ENCODE measurements at regions not wholly inside any gene's neighbourhood (a gene's known extent, or its start where the extent isn't known, plus 50 kb on each side); places are given as distances from the start of the nearest gene placed in this dataset.

- H3K36me3 Mint-ChIP-seq (ENCODE audit: low read depth) = no peaks in the 10 kb centered on the region
- H3K27me3 Mint-ChIP-seq (ENCODE audit: low read depth) = no peaks in the 10 kb centered on the region
- DNase-seq (ENCODE audit: low spot score) = no peak
- H3K27ac Mint-ChIP-seq = no peak overlapping the region
- peaks cover 11% of the 10 kb centered on the region for H3K9me3 Mint-ChIP-seq
- intact Hi-C loops (cut with micrococcal nuclease) = no loop called here
- no peak overlapping the region for H3K4me3 Mint-ChIP-seq (ENCODE audit: low read depth)
- no peaks in the 10 kb centered on the region for H3K4me1 Mint-ChIP-seq (ENCODE audit: low read depth)
Observed at GRCh38 chr6:66435321-66435720, 728.3 kb upstream of the EYS start.

DNA sequence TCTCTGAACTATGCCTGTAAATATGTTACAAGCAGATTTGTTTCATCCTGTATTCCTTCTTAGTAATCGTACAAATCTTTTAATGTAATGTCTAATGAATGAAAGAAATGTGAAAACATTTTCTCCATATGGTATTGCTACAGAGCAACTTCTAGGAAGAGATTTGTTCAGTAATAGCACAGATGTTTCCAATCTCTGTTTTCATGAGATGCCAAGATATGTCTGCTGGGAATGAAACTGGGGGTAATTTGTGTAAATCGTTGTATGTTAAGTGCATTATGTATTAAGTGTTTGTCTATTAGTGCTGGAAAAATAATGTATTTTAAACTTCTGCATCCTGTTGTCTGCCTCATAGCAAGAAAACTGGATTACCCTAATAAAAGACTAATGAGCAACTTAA is 722.2 kb upstream of the EYS start:
- Mint-ChIP-seq H3K27ac (no peak overlapping the region), H3K4me1 (ENCODE audit: low read depth) (no peaks in the 10 kb centered on the region), H3K9me3 (peaks cover 18% of the 10 kb centered on the region), H3K36me3 (ENCODE audit: low read depth) (no peaks in the 10 kb centered on the region), H3K27me3 (ENCODE audit: low read depth) (no peaks in the 10 kb centered on the region), H3K4me3 (ENCODE audit: low read depth) (no peak overlapping the region)
- DNase-seq (ENCODE audit: low spot score) = no peak
- intact Hi-C loops (cut with micrococcal nuclease) = no loop called here

DNA sequence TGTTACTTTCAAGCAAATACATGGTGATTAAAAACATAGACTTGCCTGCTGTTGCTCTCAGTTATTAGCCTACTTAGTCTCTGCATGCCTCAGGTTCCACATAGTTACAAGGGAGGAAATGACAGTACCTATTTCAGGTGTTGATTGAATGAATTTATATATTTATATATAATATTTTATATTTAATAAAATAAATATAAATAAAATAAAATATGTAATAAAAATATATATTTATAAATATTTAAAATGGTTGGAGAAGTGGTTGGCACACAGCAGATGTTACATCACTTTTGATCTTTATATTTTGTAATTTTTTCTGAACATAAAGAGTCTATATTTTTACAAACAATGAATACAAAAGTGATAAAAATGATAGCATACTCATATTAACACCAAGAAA is 716.0 kb upstream of the EYS start:
- no peaks in the 10 kb centered on the region for H3K4me1 Mint-ChIP-seq (ENCODE audit: low read depth)
- H3K9me3 Mint-ChIP-seq = peaks cover 21% of the 10 kb centered on the region
- intact Hi-C loops (cut with micrococcal nuclease) = no loop called here
- no peaks in the 10 kb centered on the region for H3K36me3 Mint-ChIP-seq (ENCODE audit: low read depth)
- no peaks in the 10 kb centered on the region for H3K27me3 Mint-ChIP-seq (ENCODE audit: low read depth)
- no peak for DNase-seq (ENCODE audit: low spot score)
- H3K4me3 Mint-ChIP-seq (ENCODE audit: low read depth) = no peak overlapping the region
- H3K27ac Mint-ChIP-seq = no peak overlapping the region

DNA sequence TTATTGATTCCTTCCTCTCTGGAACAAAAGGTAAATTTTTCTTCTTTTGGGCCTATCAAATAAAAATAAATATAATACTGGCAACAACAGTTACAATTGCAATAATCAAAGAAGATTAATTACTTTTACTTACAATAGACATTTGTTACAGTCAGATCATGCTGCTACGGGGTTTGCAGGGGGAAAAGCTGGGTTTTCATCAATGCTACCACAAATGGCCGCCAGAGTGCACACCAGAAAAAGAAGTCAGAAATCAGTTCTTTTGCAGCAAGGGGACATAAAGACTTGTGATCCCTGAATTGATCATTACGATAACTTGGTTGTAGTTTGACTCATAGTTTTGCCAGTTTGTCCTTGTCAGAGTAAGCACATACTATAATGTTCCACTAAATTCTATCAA is 714.5 kb upstream of the EYS start:
- peaks cover 25% of the 10 kb centered on the region for H3K9me3 Mint-ChIP-seq
- intact Hi-C loops (cut with micrococcal nuclease) = no loop called here
- H3K4me3 Mint-ChIP-seq (ENCODE audit: low read depth) = no peak overlapping the region
- no peaks in the 10 kb centered on the region for H3K36me3 Mint-ChIP-seq (ENCODE audit: low read depth)
- no peak for DNase-seq (ENCODE audit: low spot score)
- no peaks in the 10 kb centered on the region for H3K4me1 Mint-ChIP-seq (ENCODE audit: low read depth)
- H3K27ac Mint-ChIP-seq = no peak overlapping the region
- H3K27me3 Mint-ChIP-seq (ENCODE audit: low read depth) = no peaks in the 10 kb centered on the region

DNA sequence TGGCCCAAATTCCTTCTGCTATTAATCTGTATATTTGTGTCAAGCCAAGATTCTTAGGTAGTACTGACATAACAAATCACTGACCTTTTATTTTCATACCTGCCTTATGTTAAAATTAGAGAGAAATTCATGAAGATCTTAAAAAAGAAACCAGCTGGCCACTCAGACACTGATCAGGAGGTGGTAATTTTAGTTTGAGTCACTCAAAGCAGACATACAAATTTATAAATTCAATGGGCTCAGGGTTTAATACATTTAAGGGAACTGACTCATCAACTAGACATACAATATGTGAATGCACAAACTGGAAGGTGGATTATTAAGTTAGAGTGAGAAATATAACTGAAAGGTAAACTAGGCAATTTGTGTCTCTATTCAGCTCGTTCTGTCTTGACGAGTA is 711.9 kb upstream of the EYS start:
- Mint-ChIP-seq H3K27ac (no peak overlapping the region), H3K4me3 (ENCODE audit: low read depth) (no peak overlapping the region)
- intact Hi-C loops (cut with micrococcal nuclease) = no loop called here

DNA sequence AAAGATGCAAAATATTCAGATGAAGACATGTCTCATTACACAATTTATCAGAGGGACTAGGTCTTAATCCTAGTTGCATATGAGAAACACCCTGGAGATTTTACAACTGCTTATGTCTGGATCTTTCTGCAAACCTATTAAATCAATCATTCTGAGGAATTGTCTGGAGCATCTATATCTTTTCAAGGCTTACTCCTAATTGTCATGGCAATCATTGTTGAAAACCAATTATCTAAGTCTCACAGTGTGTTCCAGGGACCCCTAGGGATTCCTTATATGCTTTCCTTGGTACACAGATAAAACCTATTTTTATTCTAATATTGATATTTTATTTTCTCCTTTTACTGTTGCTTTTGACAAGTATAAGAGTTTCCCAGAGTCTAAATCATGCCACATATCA is 696.9 kb upstream of the EYS start:
- Mint-ChIP-seq H3K27ac (no peak overlapping the region), H3K9me3 (peaks cover 7% of the 10 kb centered on the region), H3K36me3 (ENCODE audit: low read depth) (no peaks in the 10 kb centered on the region), H3K27me3 (ENCODE audit: low read depth) (no peaks in the 10 kb centered on the region), H3K4me3 (ENCODE audit: low read depth) (no peak overlapping the region), H3K4me1 (ENCODE audit: low read depth) (no peaks in the 10 kb centered on the region)
- intact Hi-C loops (cut with micrococcal nuclease) = no loop called here
- no peak for DNase-seq (ENCODE audit: low spot score)

More for the DNA sequence above, 711.9 kb upstream of the EYS start:
- Mint-ChIP-seq H3K36me3 (ENCODE audit: low read depth) (no peaks in the 10 kb centered on the region), H3K4me1 (ENCODE audit: low read depth) (no peaks in the 10 kb centered on the region), H3K9me3 (peaks cover 28% of the 10 kb centered on the region), H3K27me3 (ENCODE audit: low read depth) (no peaks in the 10 kb centered on the region)
- DNase-seq (ENCODE audit: low spot score) = no peak

- Mint-ChIP-seq H3K36me3 (ENCODE audit: low read depth) (no peaks in the 10 kb centered on the region), H3K27ac (no peak overlapping the region), H3K4me1 (ENCODE audit: low read depth) (no peaks in the 10 kb centered on the region), H3K9me3 (no peaks in the 10 kb centered on the region), H3K4me3 (ENCODE audit: low read depth) (no peak overlapping the region), H3K27me3 (ENCODE audit: low read depth) (no peaks in the 10 kb centered on the region)
- no peak for DNase-seq (ENCODE audit: low spot score)
- intact Hi-C loops (cut with micrococcal nuclease) = no loop called here
Observed at GRCh38 chr6:66402873-66403272, 695.8 kb upstream of the EYS start.

GRCh38 chr6:66396549-66396948 is 689.5 kb upstream of the EYS start:
- no peaks in the 10 kb centered on the region for H3K36me3 Mint-ChIP-seq (ENCODE audit: low read depth)
- H3K27me3 Mint-ChIP-seq (ENCODE audit: low read depth) = no peaks in the 10 kb centered on the region

DNA sequence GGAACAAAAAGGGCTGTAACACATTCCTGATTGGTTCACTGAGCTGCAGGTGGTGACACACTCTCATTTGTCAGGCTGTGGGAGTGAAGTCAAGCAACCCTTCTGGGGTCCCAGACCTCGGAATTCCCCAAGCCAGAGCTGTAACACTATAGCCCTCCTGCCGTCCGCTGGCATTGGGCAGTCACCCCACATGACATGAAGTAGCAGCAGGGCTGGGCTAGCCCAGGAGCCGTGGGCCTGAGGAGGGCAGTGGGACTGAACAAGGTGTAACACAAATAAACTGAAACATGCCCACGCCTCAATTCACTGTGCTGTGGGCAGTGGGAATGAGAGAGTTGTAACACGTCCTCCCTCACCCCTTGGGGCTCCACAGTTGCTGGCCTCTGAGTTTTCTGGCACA is 689.1 kb upstream of the EYS start:
- no peaks in the 10 kb centered on the region for H3K4me1 Mint-ChIP-seq (ENCODE audit: low read depth)
- no peaks in the 10 kb centered on the region for H3K36me3 Mint-ChIP-seq (ENCODE audit: low read depth)
- peaks cover 9% of the 10 kb centered on the region for H3K9me3 Mint-ChIP-seq
- no peak for DNase-seq (ENCODE audit: low spot score)
- no peaks in the 10 kb centered on the region for H3K27me3 Mint-ChIP-seq (ENCODE audit: low read depth)
- H3K4me3 Mint-ChIP-seq (ENCODE audit: low read depth) = no peak overlapping the region
- H3K27ac Mint-ChIP-seq = no peak overlapping the region
- intact Hi-C loops (cut with micrococcal nuclease) = no loop called here

More at GRCh38 chr6:66396549-66396948, 689.5 kb upstream of the EYS start:
- DNase-seq (ENCODE audit: low spot score) = no peak
- intact Hi-C loops (cut with micrococcal nuclease) = no loop called here
- peaks cover 9% of the 10 kb centered on the region for H3K9me3 Mint-ChIP-seq
- no peak overlapping the region for H3K27ac Mint-ChIP-seq
- no peaks in the 10 kb centered on the region for H3K4me1 Mint-ChIP-seq (ENCODE audit: low read depth)
- no peak overlapping the region for H3K4me3 Mint-ChIP-seq (ENCODE audit: low read depth)

GRCh38 chr6:66390393-66390792 is 683.4 kb upstream of the EYS start:
- no peak overlapping the region for H3K27ac Mint-ChIP-seq
- no peaks in the 10 kb centered on the region for H3K4me1 Mint-ChIP-seq (ENCODE audit: low read depth)
- no peaks in the 10 kb centered on the region for H3K27me3 Mint-ChIP-seq (ENCODE audit: low read depth)
- intact Hi-C loops (cut with micrococcal nuclease) = no loop called here
- no peak overlapping the region for H3K4me3 Mint-ChIP-seq (ENCODE audit: low read depth)
- no peaks in the 10 kb centered on the region for H3K36me3 Mint-ChIP-seq (ENCODE audit: low read depth)
- H3K9me3 Mint-ChIP-seq = peaks cover 17% of the 10 kb centered on the region
- no peak for DNase-seq (ENCODE audit: low spot score)

- intact Hi-C loops (cut with micrococcal nuclease) = no loop called here
- Mint-ChIP-seq H3K9me3 (peaks cover 45% of the 10 kb centered on the region), H3K27me3 (ENCODE audit: low read depth) (no peaks in the 10 kb centered on the region), H3K27ac (no peak overlapping the region), H3K4me3 (ENCODE audit: low read depth) (no peak overlapping the region), H3K36me3 (ENCODE audit: low read depth) (no peaks in the 10 kb centered on the region), H3K4me1 (ENCODE audit: low read depth) (no peaks in the 10 kb centered on the region)
- no peak for DNase-seq (ENCODE audit: low spot score)
Observed at GRCh38 chr6:66376001-66376400, 669.0 kb upstream of the EYS start.

DNA sequence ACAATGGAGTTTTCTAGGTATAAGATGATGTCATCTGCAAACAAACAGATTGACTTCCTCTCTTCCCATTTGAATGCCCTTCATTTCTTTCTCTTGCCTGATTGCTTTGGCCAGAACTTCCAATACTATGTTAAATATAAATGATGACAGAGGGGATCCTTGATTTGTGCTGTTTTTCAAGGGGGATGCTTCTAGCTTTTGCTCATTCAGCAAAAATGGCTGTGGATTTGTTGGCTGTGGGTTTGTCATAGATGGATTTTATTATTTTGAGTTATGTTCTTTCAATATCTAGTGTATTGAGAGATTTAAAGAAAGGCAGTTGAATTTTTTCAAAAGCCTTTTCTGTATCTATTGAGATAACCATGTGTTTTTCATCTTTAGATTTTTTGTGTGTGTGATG is 662.4 kb upstream of the EYS start:
- no peak overlapping the region for H3K27ac Mint-ChIP-seq
- DNase-seq (ENCODE audit: low spot score) = no peak
- no peaks in the 10 kb centered on the region for H3K36me3 Mint-ChIP-seq (ENCODE audit: low read depth)
- no peaks in the 10 kb centered on the region for H3K27me3 Mint-ChIP-seq (ENCODE audit: low read depth)
- no peaks in the 10 kb centered on the region for H3K4me1 Mint-ChIP-seq (ENCODE audit: low read depth)
- H3K4me3 Mint-ChIP-seq (ENCODE audit: low read depth) = no peak overlapping the region
- intact Hi-C loops (cut with micrococcal nuclease) = no loop called here
- peaks cover 41% of the 10 kb centered on the region for H3K9me3 Mint-ChIP-seq

DNA sequence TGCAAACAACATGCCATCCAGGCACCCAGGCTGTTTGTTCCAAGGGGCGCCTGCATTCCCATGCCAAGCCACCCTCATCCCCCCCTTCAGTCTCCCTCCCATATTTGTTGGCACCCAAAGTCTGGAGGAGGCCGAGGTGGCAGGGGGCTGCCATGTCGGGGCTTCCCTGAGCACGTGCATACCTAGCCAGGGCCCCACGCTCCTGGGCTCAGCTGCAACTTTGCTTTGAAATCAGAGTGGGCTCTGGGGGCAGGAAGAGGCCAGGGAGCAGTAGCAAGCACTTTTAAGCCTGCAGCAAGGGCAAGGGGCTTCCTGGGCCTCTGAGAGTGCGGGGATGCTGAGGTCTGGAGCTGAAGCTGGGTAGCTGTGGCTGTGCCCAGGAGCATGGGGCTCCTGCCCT is 655.9 kb upstream of the EYS start:
- Mint-ChIP-seq H3K27ac (no peak overlapping the region), H3K4me3 (ENCODE audit: low read depth) (no peak overlapping the region), H3K4me1 (ENCODE audit: low read depth) (no peaks in the 10 kb centered on the region), H3K9me3 (peaks cover 10% of the 10 kb centered on the region), H3K36me3 (ENCODE audit: low read depth) (no peaks in the 10 kb centered on the region), H3K27me3 (ENCODE audit: low read depth) (no peaks in the 10 kb centered on the region)
- intact Hi-C loops (cut with micrococcal nuclease) = no loop called here
- no peak for DNase-seq (ENCODE audit: low spot score)

- H3K27ac Mint-ChIP-seq = no peak overlapping the region
Observed at GRCh38 chr6:66361886-66362285, 654.9 kb upstream of the EYS start.

More at GRCh38 chr6:66361886-66362285, 654.9 kb upstream of the EYS start:
- intact Hi-C loops (cut with micrococcal nuclease) = no loop called here
- Mint-ChIP-seq H3K36me3 (ENCODE audit: low read depth) (no peaks in the 10 kb centered on the region), H3K4me3 (ENCODE audit: low read depth) (no peak overlapping the region), H3K27me3 (ENCODE audit: low read depth) (no peaks in the 10 kb centered on the region), H3K9me3 (peaks cover 10% of the 10 kb centered on the region), H3K4me1 (ENCODE audit: low read depth) (no peaks in the 10 kb centered on the region)
- DNase-seq (ENCODE audit: low spot score) = no peak
